PC-3 (cell line): ENCODE measurements at regions not wholly inside any gene's neighbourhood (a gene's known extent, or its start where the extent isn't known, plus 50 kb on each side); places are given as distances from the start of the nearest gene placed in this dataset.
"Not testable (repeated sequence)": the region's sequence is repeated elsewhere in the genome, so short reads cannot be mapped to it uniquely, and the experiment has no call there.

Experiments used
- ATAC-seq: fragments of 200-7000 bp; cut with Tn5 transposase; 2 replicates; pipeline ENCODE4 v1.9.1; 2020; ENCODE audit warnings: mild to moderate bottlenecking, moderate library complexity
- BruUV-seq: library from RNA; stranded (reverse); fragments of 400-500 nt; replicated peaks from 2 replicates; lab custom pipeline; 2021; lab: Mats Ljungman, UMichigan
- CTCF ChIA-PET: fragments of 300-600 bp; sonication (Branson Sonifier 250); formaldehyde crosslinking; loops from one replicate; lab custom pipeline; 2022; ENCODE audit warnings: antibody characterized with exemption; lab: Charles Lee
- POLR2A ChIA-PET: fragments of 300-600 bp; sonication (Branson Sonifier 250); formaldehyde crosslinking; loops from one replicate; lab custom pipeline; 2022; ENCODE audit warnings: antibody characterized with exemption; ENCODE audit not compliant: unreplicated experiment; lab: Charles Lee
- DNase-seq: peaks from one replicate; pipeline ENCODE4 v3.0.0-alpha.2; 2015
- H2AFZ ChIP-seq: fragments of 300-600 bp; sonication (generic); 2 replicates; pipeline ENCODE4 v1.6.0; 2016; ENCODE audit warnings: antibody characterized with exemption, low read length
- H3F3A ChIP-seq: fragments of 300-600 bp; sonication (generic); one replicate; pipeline ENCODE4 v1.6.0; 2017; ENCODE audit warnings: antibody characterized with exemption, low read length, control low read depth, mild to moderate bottlenecking; ENCODE audit not compliant: unreplicated experiment
- H3K27ac ChIP-seq: fragments of 300-600 bp; sonication (generic); 2 replicates; pipeline ENCODE4 v1.5.1; 2016; ENCODE audit warnings: mild to moderate bottlenecking, low read length
- H3K27me3 ChIP-seq: fragments of 300-600 bp; sonication (generic); 2 replicates; pipeline ENCODE4 v1.6.1; 2016; ENCODE audit warnings: low read length, mixed read lengths
- H3K36me3 ChIP-seq: fragments of 300-600 bp; sonication (generic); 2 replicates; pipeline ENCODE4 v1.6.1; 2016; ENCODE audit warnings: low read depth, mixed run types, low read length, mixed read lengths
- H3K4me1 ChIP-seq: fragments of 300-600 bp; sonication (generic); 2 replicates; pipeline ENCODE4 v1.5.1; 2016; ENCODE audit warnings: low read length; ENCODE audit not compliant: insufficient read depth
- H3K4me2 ChIP-seq: fragments of 300-600 bp; sonication (generic); 2 replicates; pipeline ENCODE4 v1.6.0; 2016; ENCODE audit warnings: low read length
- H3K4me3 ChIP-seq: fragments of 300-600 bp; sonication (generic); 2 replicates; pipeline ENCODE4 v1.5.1; 2016; ENCODE audit warnings: mild to moderate bottlenecking, low read length, mixed read lengths
- H3K79me2 ChIP-seq: fragments of 300-600 bp; sonication (generic); 2 replicates; pipeline ENCODE4 v1.6.1; 2017; ENCODE audit warnings: low read length, mixed read lengths
- H3K9ac ChIP-seq: fragments of 300-600 bp; sonication (generic); 2 replicates; pipeline ENCODE4 v1.6.0; 2016; ENCODE audit warnings: mild to moderate bottlenecking, low read length
- H3K9me2 ChIP-seq: fragments of 300-600 bp; sonication (generic); replicated peaks from 2 replicates; pipeline ENCODE4 v1.6.1; 2016; ENCODE audit warnings: mixed run types, low read length, mixed read lengths
- H3K9me3 ChIP-seq: fragments of 300-600 bp; sonication (generic); 2 replicates; pipeline ENCODE4 v1.6.1; 2016; ENCODE audit warnings: low read length, mixed read lengths
- H4K20me1 ChIP-seq: fragments of 300-600 bp; sonication (generic); 2 replicates; pipeline ENCODE4 v1.6.1; 2016; ENCODE audit warnings: low read length, mixed read lengths
- CTCF ChIP-seq: fragments of 300-600 bp; sonication (generic); conservative IDR thresholded peaks from 2 replicates; pipeline ENCODE4 v1.5.1; 2017; ENCODE audit warnings: antibody characterized with exemption, low read depth, mild to moderate bottlenecking, low read length
- EZH2phosphoT487 ChIP-seq: fragments of 300-600 bp; sonication (generic); IDR thresholded peaks from 2 replicates; pipeline ENCODE4 v1.6.1; 2018; ENCODE audit warnings: mild to moderate bottlenecking, antibody characterized with exemption, low read length, borderline replicate concordance
- intact Hi-C: fragments of 100-400 bp; cut with micrococcal nuclease; formaldehyde crosslinking; loops from 2 replicates; pipeline ENCODE4 v1.9.0; 2023

DNA sequence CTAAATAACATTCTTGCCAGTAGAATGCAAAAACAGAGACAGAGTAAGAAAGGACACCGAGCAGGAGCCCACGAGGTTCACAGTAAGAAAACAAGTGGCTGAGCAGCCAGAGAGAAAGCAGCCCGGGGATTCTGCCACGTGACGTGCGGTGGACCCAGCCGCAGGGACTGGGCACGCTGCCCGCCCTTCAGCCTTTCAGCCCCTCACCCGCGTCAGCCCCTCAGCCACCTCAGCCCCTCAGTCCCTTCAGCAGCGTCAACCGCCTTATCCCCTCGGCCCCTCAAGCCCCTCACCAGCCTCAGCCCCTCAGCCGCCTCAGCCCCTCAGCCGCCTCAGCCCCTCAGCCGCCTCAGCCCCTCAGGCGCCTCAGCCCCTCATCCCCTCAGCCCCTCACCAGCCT is 1532.2 kb downstream of the REEP3 start:
- BruUV-seq, H3K4me2 ChIP-seq, DNase-seq: not testable (repeated sequence)

DNA sequence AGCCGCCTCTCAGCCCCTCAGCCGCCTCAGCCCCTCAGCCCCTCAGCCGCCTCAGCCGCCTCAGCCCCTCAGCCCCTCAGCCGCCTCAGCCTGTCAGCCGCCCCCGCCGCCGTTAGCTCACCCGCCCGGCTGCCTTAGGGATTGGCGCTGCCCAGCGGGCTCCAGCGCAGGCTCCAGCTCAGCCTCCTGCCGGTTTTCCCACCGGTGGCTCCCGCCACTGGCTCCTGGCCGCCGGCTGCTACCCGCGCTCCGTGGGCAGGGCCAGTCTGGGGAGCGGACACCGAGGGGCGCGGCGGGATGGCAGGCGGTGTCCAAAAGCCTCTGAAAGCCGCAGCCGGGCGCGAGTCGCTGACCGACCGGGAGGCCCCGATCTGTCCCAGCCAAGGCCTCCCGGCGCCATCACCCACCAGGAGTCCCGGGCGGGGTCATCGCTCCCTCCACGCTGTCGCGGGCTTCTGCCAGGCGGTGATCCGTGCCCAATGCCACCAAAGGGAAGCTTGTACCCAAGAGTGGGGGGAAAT is 1532.7 kb downstream of the REEP3 start:
- BruUV-seq, H3K9ac ChIP-seq, H3K79me2 ChIP-seq, CTCF ChIA-PET, H4K20me1 ChIP-seq, H3K9me3 ChIP-seq, DNase-seq, intact Hi-C loops, H3K36me3 ChIP-seq, H3F3A ChIP-seq, H2AFZ ChIP-seq, H3K4me1 ChIP-seq, H3K4me2 ChIP-seq, H3K4me3 ChIP-seq, H3K27ac ChIP-seq, H3K9me2 ChIP-seq, ATAC-seq, POLR2A ChIA-PET, H3K27me3 ChIP-seq: not testable (repeated sequence)

More for the DNA sequence above, 1532.2 kb downstream of the REEP3 start:
- H3K9me3 ChIP-seq, H3K4me3 ChIP-seq, ATAC-seq, H3K4me1 ChIP-seq, POLR2A ChIA-PET, H3K36me3 ChIP-seq, H3K27me3 ChIP-seq, H3K27ac ChIP-seq, H3K9ac ChIP-seq, CTCF ChIA-PET, H3F3A ChIP-seq, H2AFZ ChIP-seq, intact Hi-C loops, H4K20me1 ChIP-seq, H3K9me2 ChIP-seq, H3K79me2 ChIP-seq: not testable (repeated sequence)

DNA sequence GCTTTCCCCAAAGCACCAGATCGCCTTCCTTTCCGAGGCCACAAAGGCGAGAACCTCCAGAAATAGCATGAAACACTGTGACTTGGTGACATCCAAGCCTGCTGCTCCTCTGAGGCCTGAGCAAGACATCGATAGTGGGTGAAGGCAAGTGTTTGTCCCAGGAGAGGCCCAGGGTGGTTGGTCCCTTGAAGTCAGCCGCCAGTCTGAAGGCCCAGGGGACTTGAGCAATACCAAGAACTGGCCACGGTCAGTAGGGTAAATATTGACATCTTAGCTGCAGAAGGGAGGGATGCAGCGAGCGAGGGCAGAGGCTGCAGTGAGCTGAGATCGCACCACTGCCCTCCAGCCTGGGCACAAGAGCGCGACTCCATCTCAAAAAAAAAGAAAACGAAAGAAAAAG is 1533.5 kb downstream of the REEP3 start:
- H3K4me2 ChIP-seq, CTCF ChIA-PET, H3K4me3 ChIP-seq, ATAC-seq, H3K27ac ChIP-seq, H3F3A ChIP-seq, H3K79me2 ChIP-seq, BruUV-seq, H2AFZ ChIP-seq, DNase-seq, H3K4me1 ChIP-seq, intact Hi-C loops, H3K9ac ChIP-seq, H3K27me3 ChIP-seq, H4K20me1 ChIP-seq, H3K36me3 ChIP-seq, POLR2A ChIA-PET, H3K9me3 ChIP-seq, H3K9me2 ChIP-seq: not testable (repeated sequence)

GRCh38 chr10:65065278-65065677 is 1544.1 kb downstream of the REEP3 start:
- POLR2A ChIA-PET: interaction anchor here (0.5 kb wide), 1 partner anchor 9 kb away, joined by 4 read pairs; no protein-coding TSS in a partner anchor
- Histone ChIP-seq H3K9me2 (no peaks in the 10 kb centered on the region), H3K4me1 (no peaks in the 10 kb centered on the region), H3K4me3 (no peak overlapping the region), H3K79me2 (no peaks in the 10 kb centered on the region), H3F3A (no peaks in the 10 kb centered on the region), H2AFZ (no peak overlapping the region), H3K4me2 (no peak overlapping the region), H4K20me1 (no peaks in the 10 kb centered on the region), H3K27me3 (no peaks in the 10 kb centered on the region), H3K27ac (no peak overlapping the region), H3K9ac (no peak overlapping the region), H3K9me3 (no peaks in the 10 kb centered on the region), H3K36me3 (no peaks in the 10 kb centered on the region)
- intact Hi-C loops: loop anchor here (1.0 to 10.0 kb wide), 4 partner anchors 88 to 530 kb away; no protein-coding TSS in a partner anchor
- no TSS peak for BruUV-seq
- 0 out of 2 replicates have a peak, but pooled peaks have one; percentile 20 for TF ChIP-seq CTCF
- no peak for TF ChIP-seq EZH2phosphoT487
- ATAC-seq (no peak), DNase-seq (no peak)
- CTCF ChIA-PET: no interaction called here
